ENCODE measurements at regions not wholly inside any gene's neighbourhood (a gene's known extent, or its start where the extent isn't known, plus 50 kb on each side); places are given as distances from the start of the nearest gene placed in this dataset.

DNA sequence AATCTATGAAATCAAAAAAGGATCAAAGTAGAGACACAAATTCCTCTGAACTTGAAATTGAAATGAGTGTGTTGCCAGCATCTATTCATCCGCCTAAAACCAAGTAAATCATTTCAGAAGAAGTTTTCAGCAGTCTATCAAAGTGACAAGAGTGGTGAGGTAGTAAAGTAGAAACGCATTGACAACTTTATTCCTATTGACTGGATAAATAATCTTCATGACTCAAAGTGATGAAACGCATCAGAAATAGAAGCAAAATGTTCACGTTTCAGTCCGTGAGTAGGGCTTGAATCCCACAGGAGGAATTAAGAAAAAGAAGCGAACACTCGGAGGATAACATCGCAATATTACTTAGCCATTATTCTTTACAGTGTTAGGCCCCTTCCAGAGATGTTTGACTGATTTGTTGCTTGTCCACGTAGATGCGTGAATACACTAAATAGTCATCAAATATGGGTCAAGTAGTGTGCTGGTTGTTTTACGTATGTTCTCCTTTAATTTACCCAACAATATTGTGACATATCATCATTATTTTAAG lies 314.4 kb downstream of the PLK2 start:
- DNase-seq, result no peak

DNA sequence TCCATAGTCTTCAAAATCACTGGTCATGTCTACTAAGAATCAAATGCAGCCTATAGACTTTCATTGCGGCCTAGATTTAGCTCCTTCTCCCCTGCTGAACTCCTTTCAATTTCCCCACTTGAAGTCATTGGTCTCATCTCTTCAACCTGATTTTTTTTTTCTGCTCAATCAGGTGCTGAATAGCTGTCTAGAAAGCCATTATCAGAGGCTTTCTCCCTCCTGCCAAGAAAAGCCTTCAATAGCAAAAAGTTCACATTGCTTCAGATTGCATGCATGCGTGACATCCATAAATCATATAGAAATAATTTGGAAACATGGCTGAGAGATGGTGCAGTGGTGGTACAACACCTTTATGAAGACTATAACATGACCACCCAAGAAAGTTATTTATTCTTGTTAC lies 316.2 kb downstream of the PLK2 start:
- DNase-seq, result no peak

GRCh38 chr5:58143181-58143580 lies 316.7 kb downstream of the PLK2 start:
- no peak for DNase-seq

DNA sequence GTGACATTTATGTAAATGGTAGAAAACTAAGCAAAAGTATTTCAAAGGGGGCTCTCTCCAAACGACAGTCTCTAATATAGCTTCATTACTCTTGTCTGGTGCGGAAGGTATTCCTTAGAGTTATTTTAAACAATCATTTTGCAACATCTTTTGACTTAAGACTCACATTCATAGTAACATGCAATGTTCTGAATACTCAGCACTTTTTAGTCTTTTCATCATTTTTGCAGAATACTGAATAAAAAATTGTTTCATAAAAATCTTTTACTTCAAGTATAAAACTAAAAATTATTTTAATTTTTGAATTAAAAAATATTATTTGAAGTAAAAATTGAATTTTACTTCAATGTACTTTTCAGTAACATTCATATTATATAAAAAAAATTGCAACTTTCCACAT lies 321.1 kb downstream of the PLK2 start:
- DNase-seq, result no peak

DNA sequence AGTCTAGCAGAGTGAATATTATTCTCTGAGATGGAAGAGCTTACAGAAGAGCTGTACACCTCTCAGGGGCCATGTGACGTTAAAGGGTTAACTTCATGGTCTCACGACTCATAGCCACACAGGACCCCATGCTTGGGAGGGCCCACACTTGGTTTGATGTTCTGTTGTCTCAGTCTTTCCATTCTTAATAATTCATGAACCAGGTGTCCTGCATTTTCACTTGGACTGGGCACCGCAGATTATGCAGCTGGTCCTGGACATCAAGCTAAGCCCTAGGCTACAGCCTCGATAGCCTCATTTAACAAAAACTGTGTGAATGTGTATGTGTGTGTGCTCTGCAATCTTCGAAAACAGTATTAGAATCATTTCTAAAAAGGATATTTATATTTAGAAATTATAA lies 323.5 kb downstream of the PLK2 start:
- DNase-seq, result no peak

DNA sequence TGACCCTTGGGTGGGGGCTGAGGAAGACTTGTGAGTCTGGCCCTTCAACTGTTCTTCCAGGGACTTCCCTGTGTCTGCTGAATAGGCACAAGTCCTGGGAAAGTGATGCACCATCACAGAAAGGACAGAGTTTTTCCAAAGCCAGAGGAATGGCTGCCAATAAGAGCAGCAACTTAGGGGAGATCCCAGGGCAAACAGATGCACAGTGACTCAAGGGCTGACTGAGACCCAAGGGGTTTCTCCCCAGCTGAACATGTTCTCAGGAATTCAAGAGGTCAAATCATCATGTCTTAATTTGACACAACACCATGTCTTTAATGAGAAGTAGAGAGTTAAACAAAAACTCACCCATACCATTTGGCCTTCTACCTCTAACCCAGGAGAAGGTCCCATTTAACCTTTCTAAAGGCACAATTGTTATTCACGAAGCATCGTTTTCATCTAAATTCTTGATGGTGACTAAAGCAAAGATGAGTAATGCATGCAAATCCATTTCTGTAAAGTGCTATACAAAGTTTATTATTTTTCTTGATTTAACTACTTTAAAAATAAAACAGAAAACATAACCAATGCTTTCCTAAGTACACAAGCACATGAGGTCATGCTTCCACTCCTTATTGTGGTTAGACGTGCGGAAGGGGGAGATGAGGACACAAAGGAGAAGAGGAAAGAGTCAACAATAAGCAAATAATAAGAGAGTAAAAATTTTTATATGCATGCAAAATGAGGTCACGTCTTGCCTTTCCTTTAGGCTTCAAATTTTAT lies 324.1 kb downstream of the PLK2 start:
- no peak for DNase-seq

DNA sequence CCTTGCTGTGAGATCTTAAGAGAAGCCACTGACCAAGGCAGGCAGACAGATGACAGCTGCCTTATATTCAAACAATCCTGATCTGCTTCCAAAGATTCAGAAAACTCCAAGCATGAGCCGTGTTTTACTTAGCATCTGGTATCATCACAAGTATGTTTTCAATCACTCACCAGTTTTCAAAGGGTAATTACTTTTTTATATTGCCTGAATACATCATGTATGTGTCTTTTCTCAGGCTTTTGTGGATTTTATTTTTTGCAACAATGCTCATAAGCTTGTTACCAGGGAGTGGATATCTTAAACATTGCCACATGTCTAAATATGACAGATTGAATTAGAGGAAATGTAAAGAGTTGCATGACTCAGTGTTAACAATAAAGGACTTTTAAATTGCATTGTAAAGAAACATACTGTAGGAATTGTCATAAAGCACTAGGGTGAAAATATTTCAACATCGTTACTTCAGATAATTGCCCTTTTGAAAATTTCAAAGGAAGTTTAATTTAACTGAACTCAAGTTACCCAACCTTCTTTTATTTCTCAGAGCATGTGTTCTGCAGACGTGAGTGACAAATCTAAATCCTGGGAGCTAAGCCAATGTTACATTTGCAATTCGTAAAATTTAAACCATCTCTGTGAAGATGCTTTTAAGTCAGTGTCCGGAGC lies 326.1 kb downstream of the PLK2 start:
- no peak for DNase-seq

- no peak for DNase-seq
Measured at GRCh38 chr5:58133216-58133615, 326.7 kb downstream of the PLK2 start.

- DNase-seq, result peak in 1 of 2 experiments; percentile 49
Measured at GRCh38 chr5:58127255-58128220, 332.3 kb downstream of the PLK2 start.

GRCh38 chr5:58123501-58123900 lies 336.4 kb downstream of the PLK2 start:
- DNase-seq, result no peak

DNA sequence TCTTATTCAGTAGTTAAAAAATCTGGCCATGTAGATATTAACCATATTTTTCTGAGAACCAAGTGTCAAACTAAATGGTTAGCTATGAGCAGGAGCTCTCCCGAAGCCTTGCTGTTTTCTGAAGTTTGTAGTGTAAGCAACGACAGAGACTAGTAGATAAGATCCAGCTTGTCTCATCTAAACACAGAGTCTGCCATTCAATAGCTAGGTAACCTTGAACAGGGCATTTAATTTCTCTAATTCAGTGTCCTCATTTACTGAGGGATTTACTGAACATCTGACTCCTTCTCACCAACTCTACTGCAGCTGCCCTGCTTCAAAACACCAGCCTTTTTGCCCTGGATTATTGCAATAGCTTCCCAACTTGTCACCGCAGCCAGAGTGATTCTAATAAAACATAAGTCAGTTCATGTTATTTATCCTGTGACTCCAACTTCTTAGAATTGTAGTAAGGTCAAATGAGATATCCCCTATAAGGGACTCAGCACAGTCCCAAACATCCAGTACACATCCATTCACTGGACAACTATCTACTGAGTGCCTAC lies 337.0 kb downstream of the PLK2 start:
- no peak for DNase-seq

- DNase-seq, result no peak
Measured at GRCh38 chr5:58122157-58122556, 337.7 kb downstream of the PLK2 start.

GRCh38 chr5:58121391-58121790 lies 338.5 kb downstream of the PLK2 start:
- DNase-seq, result no peak

- no peak for DNase-seq
Measured at GRCh38 chr5:58117542-58117941, 342.3 kb downstream of the PLK2 start.

DNA sequence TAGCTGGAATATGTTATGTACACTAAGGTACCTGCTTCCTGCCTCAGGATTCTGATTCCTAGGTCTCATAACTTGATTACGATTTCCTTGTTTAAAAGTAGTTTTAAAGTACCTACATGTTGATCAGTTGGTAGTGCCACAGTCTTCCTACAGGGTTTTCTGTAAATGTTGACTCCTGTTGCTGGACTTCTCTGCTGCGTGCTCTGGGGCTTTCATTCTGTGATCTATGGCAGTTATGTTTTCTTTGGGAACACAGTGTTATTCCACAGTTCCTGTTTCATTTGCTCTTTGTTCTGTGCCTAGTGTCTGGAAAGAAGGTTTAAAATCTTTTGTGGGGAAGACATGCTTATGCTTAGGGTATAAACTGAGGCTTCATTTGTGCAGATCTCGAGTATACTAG lies 343.5 kb downstream of the PLK2 start:
- no peak for DNase-seq

DNA sequence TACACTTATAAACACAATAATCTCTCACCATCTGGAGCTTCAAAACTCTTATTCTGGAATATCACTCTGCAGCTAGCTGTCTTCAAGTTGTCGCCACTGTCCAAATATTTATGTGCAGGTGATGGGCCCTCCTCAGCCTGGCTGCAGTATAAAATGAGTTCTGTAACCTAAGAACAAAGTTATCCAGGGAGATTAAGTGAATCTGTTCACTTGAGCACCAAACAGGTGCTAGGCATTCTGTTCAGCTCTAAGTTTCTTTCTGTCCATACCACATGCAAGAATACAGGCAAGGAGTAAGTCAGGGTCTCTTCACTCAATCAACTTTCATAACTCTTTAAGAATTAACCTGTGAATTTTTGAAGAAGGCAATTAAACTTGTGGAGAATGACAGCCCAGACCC lies 344.1 kb downstream of the PLK2 start:
- DNase-seq, result no peak

DNA sequence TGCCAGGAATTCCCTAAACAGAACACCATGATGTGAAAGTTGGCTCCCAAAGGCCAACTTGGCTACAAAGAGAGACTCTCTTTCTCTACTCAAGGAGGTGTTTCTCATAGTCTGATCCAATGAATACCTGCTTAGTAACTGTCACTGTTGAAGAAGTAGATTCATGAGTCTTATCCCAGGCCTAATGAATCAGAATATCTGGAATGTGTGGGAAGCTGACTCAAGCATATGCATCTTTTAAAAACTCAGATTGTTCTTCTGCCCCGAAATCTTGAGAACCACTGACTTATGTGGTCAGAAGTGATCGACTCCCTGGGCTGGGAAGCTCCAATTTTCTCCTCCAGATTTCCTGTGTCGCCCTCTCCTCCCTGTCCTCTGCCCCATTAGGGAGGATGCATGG lies 345.6 kb downstream of the PLK2 start:
- DNase-seq, result no peak

DNA sequence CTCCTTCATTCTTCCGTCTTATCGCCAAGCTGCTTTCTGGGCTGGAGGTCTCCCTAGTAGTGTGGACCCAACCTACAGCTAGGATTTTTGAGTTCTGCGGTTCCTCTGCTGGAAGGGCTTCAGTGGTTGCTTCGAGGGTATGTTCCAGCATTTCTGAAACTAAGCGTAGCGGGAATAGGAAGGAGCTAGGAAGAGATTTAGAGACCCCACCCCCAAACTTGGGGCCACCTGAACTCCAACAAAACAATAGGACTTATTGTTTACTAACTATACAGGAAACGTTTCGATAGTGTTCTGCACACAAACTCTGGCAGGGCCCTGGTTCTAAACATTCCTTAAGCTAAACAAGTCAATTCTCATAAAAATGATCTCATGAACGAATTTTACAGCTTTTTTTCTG lies 346.7 kb downstream of the PLK2 start:
- DNase-seq, result no peak

GRCh38 chr5:58108511-58108910 lies 351.4 kb downstream of the PLK2 start:
- no peak for DNase-seq

DNA sequence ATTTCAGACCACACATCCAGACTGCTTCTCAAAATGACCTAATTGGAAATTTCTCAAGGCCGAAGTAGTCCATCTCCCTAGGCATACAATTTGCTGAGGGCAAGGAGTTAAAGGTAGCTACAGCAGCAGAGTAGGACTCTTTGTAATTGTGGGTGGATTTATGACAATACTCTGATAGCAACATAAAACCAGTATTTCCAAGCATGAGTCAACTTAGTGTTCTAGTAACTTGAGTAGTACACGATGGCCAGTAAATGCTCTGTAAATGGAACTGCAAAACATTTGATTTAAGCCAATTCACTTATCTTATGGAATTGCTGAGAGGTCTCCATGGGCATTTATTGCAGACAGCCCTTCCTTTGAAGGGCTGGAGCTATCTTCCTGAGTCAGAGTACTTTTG lies 352.2 kb downstream of the PLK2 start:
- no peak for DNase-seq

GRCh38 chr5:58106754-58107410 lies 353.0 kb downstream of the PLK2 start:
- DNase-seq, result no peak

DNA sequence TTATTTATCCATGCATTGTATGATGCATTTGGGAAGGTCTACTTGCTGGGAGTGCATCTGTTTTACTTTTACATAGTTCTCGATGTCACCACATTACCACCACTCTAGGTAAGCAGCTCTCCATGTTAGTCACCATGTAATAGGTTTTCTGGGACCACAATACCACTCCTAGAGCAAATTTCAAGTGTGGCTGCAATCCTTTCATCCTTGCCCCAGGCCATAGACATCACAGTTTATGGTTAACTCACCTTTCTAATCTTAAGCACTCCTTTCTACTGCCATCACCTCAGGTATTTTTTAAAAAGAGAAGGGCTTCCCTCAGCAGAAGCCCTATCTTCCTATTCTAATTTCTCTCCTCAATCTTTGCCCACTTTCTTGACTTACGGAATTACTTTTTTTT lies 354.1 kb downstream of the PLK2 start:
- DNase-seq, result no peak
